HG03571 (cell line): ENCODE measurements at regions not wholly inside any gene's neighbourhood (a gene's known extent, or its start where the extent isn't known, plus 50 kb on each side); places are given as distances from the start of the nearest gene placed in this dataset.

Experiments
- ATAC-seq: cut with Tn5 transposase; IDR thresholded peaks from one replicate; pipeline ENCODE4 v1.9.1; 2021; ENCODE audit not compliant: unreplicated experiment

DNA sequence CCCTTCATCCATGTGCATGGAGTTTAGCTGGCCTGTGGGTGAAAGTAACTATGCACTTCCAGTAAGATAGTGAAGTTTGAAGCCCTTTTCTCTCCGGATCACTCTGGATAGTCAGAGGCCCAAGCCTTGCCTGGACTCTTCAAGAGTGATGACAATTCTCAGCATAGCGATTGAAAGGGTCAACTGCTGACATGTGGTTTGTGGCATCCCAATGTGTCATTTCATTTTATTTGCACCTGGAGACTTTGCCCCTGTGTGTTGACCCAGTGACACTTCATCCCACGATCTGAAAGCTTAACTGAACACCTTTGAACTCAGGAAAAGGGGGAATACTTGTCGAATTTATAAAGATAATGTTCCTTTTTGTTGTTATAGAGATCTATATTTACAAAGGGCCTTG, 711.9 kb upstream of the TMEM132C start:
- ATAC-seq, result no peak

DNA sequence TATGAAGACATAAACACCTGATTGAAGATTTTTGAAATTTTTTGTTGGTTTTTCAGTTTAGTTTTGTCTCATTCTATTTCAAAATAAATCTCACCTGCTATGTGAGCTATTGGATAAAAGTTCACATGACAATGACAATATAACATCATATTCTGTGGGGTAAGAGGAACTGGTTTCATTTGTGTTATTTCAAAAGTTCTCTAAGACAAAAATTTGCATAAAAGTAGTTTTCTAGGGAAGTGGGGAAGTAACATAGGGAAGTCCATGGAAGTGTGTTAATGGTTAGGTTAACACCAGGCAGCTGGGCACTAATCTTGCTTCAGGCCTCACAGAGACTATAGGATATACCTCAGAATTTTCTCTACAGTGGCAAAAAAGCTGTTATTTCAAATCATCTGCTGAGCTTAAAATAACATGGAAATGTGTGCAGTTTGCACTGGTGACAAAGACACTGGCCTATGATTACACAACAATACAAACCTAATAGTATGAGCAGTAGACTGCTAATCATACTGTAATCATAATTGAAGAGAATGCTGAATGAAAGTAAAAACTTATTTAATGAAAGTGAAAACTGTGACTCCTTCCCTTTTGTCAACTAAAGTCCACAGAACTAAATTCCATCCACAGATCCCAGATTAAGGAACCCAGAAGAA, 710.6 kb upstream of the TMEM132C start:
- ATAC-seq, result no peak

DNA sequence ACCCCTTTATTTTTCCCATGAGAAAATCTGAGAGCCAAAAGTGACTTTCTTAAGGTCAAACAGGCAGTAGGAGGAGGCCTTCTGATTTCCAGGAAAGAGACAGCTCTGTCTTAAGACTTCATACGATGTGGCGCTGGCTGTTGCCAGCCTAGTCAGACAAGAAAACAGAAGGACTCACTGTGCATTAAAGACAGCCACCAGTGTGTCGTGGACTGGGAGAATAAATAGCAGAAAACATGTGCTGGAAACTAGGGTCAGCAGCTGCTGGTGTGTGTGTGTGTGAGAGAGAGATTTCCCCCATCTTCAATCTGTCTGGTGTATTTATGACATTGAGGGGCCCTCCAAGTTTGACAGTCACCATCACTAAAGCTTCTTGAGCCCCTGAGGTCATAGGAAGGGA, 708.6 kb upstream of the TMEM132C start:
- no peak for ATAC-seq

DNA sequence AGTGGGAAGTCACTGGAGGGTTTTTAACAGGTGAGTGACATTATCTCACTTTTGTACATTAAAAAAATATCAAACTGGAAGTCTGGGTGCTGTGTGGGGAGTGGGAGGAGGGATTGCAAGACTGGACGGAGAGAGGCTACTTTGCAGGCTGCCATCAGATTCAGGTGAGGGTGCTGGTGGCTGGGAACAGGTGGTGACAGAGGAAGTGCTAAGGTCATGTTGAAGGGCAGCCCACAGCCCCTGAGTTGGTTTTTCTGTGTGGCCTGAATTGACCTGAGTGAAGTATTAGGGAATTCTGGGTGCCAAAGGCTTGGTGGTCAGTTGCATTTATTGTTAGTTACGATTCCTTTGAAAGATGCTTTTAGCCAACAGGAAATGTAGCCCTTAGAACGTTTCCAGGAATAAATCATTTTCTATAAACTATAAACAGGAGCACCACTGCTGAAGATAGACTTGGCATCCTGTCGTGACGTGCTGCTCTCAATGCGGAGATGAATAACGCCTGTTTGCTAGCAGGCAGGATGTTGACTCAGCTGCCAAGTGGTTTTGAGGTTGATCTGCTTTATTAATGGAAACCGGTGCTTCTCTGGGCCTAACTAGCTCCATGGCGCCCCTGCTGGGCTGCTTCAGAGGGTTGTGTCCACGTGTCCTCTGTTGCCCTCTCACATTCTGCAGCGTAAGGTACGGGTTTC, 707.5 kb upstream of the TMEM132C start:
- peak; percentile 60 for ATAC-seq

DNA sequence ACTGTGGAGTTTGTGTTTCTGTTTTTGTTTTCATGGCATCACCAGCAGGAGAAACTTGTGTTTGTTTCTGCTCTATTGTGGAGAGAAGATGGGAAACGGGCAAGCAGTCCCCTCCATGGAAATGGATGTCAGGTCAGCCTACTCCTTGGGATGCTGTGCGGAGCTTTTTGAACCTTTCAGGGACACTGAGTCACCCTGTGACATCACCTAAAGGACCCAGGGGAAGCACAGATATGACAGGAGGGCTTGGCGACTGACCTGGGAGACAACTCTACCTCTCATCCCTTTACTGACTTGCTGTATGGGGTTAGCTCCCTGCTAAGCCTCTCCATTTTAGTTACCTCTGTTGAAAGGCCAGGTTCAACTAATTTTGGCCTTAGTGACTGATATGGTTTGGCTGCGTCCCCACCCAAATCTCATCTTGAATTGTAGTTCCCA, 706.9 kb upstream of the TMEM132C start:
- no peak for ATAC-seq

DNA sequence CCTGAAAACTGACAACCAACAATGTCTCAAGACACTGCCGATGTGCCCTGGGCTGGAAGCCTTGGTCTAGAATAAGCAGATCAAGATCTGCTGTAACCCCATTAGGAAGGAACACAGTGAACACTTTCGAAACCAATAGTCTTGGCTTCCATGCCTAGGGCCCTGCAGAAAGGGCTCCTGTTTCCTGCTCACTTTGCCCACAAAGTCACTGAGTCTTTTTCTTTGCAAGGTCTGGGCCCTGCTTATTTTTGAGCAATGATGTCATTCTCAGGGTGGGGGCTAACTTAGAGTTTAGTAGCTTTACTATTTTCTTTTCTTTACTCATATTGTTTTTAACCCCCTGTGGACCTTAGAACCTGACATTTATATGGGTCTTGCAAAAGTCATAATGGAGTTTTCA, 704.2 kb upstream of the TMEM132C start:
- ATAC-seq, result no peak

DNA sequence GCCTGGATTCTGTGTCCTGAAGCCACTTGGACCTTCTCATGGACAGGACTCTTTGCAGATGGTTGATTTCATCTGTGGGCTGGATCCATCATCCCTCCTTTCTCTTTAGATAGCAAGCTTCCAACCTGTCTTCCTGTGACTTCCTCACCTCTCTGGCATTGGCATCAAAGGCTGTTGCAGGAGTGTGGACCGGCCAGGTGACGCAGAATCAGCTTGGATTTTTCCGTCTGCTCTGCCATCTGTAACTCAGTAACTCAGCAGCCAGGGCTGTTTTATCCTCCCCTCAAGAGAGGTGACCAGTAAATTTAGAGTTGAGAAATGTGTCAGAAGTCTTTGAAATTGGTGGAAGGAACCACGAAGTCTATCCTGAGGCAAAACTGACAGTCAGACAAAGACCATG, 701.7 kb upstream of the TMEM132C start:
- no peak for ATAC-seq

DNA sequence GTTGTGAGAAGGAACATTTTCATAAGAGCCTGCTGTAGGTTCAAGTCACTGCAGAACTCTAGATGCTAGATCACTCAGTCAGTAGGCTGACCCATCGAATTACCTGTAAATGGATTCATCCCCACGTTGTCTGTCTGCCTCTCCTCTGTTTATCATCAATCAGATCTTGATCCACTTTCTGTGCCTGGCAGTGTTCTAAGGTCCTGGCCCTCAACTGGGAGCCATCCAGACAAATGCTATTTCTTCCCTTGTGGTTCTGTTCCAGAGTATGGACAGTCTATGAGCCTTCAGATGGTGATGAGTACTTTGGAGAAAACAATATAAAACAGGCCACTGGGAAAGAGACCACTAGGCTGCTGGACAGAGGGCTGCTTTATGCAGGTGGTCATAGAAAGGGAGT, 699.4 kb upstream of the TMEM132C start:
- ATAC-seq, result no peak

DNA sequence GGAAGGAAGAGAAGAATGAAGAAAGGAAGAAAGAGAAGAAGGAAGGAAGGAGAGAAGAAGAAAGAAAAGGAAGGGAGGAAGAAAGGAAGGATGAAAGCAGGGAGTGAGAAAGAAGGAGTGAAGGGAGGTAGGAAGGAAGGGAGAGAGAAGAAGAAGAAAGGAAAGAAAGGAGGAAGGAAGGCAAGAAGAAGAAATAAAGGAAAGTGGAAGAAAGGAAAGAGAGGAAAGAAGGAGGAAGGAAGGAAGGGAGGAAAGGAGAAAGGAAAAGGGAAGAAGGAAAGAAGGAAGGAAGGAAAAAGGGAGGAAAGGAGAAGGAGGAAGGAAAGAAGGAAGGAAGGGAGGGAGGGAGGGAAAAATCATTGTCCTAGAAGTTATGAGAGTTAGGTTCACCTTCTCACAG, 696.6 kb upstream of the TMEM132C start:
- no peak for ATAC-seq

DNA sequence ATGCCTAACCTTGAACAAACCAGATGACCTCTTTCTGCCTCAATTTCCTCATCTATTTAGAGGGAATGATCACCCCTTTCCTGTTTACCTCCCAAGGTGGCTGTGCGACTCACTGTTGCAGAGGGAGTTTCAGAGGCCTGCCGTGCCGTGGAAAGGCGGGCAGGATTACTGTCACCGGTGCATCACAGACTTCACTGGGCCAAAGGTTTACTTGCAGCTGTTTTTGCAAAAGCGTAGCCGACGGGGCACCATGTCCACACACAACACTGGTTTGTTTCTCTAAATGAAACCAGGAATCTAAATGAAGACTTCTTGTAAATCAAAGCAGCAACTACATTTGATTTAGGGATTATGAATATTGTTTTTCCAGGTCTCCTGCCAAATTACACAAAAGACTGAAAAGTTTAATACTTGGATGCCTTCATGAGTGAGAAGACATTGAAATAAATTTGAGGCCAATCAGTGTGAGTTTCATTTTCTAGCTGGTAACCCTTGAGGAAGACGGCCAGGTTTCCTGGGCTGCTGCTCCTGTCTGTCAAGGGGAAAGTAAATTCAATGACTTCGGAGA, 696.1 kb upstream of the TMEM132C start:
- ATAC-seq, result no peak

DNA sequence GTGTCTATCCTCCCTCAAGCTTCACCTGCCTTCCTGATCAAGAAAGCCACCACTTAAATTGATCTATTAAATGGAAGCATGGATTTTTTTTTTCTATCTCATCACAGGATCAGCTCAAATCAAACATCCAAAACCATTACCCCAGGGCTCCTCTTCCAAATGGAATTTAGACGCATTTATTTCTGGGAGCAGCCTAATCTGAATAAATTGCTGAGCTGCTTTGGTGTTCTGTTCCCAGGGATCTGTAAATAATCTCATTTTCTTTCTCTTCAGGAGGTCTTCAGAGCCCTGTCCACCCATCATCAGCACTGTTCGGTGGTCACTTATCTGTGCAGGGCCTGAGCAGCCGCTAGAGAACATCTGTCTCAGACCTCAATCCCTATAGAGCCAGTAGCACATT, 695.4 kb upstream of the TMEM132C start:
- ATAC-seq, result no peak

DNA sequence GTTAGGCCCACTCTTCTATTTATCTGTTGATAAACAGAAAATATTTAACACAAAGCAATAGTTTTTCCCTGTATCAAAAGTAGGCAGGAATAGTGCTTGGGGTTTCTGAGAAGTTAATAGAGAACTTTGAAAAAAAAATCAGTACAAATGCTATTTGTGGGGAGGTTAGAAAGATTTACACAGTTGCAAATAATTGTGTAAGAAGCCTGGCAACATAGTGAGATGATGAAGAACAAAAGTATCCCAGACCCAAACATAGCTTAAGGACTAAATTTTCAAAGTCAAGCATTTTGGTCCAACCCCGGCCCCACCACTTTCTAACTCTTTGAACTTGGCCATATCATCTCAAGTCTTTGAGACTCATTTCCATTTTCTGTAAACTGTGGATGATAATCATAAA, 687.5 kb upstream of the TMEM132C start:
- no peak for ATAC-seq

DNA sequence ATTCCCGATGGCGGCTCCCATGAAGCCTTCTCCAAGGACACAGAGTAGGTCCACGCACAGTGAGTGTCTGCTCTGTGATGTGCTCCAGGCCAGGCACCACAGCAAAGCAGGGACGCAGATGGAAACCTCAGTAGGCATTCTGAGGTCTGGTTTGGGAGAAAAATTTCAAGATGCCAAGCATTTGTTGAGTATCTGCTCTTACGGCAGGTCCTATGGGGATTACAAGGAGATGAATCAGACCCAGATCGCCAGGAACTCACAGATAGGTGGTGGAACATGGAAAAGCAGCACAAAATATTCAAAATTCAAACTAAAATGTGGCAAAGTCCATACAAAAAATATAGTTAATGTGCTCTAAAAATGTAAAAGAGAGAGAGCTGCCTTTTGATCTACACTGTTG, 684.9 kb upstream of the TMEM132C start:
- no peak for ATAC-seq

DNA sequence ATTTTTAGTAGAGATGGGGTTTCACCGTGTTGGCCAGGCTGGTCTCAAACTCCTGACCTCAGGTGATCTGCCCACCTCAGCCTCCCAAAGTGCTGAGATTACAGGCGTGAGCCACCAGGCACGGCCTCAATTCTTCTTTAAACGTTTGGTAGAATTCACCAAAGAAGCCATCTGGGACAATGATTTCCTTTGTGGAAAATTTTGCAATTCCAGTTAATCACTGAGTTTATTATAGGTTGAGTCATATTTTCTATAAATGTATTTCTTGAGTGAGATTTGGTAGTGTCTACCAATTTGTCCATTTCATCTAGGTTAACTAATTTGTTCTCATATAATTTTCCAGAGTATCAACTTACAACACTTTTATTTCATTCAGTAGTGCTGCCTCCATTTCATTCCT, 683.9 kb upstream of the TMEM132C start:
- no peak for ATAC-seq

DNA sequence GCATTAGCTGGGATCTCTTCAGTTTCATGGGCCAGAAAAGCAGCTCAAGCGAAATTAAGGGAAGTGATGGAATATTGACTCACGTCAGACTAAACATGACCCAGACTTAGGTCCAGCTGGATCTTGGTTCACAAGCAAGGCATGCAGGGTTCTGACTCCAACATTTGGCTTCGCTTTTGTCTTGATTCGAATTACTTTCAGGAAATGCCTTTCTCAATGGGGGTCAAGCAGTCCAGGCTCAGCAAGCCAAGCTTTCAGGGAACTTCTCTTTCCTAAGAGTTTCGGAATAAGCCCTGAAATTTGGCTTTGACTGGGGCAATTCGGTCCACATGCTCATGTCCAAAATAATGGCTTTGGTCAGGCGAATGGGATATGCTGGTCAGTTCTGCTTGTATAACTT, 678.7 kb upstream of the TMEM132C start:
- no peak for ATAC-seq

DNA sequence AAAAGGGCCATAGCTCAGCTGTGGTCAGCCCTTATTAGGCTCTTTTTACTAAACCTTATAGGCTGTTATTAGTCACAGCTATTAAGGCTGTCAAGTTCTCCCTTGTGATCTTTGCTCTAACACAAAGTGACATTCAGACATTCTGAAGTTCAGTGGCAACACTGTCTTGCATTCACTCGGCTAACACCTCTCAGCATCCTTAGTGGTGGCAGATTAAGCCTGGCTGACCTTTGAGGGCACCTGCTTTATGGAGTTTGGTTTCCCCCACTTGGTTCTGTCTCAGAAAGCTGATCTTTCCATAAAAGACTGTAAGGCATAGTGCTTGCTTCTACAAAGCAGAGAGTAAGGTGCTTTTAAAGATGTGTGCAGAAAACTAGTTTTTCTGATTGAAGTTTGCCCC, 677.4 kb upstream of the TMEM132C start:
- no peak for ATAC-seq

DNA sequence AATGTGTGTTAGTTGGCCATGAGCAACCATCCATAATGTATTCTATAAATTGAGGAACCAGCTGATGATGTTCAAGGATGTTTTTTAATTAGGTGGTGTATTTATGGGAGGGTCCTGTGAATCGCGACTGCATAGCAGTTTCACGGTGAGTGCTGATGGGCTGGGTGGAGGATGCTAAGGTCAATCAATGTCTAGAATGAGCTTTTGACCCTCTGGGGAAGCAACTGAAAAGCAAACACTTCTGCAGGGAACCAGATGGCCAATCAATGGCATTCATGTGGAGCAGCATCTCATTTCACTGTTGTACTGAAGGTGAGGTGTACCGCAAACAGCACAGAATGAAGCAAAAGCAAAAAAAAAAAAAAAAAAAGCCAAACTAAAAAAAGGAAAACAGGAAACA, 676.1 kb upstream of the TMEM132C start:
- ATAC-seq, result no peak

DNA sequence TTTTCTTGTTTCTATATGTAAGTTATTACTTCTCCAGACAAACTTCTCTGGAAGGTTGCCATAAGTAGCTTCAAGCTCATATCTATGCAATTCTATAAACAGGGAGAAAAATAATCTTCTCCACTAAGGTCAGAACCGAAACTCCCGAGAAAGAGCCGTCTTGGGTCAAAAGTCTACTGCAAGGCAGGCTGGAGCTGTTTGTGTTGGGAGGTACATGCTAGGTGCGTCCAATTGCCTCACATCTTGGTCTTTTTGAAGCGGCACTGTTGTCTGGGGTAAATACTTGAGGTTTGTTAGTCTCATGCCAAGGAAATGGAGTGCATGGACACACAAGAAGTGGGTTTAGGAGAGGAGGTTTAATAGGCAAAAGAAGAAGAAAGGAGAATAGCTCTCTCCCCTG, 674.7 kb upstream of the TMEM132C start:
- ATAC-seq, result no peak

DNA sequence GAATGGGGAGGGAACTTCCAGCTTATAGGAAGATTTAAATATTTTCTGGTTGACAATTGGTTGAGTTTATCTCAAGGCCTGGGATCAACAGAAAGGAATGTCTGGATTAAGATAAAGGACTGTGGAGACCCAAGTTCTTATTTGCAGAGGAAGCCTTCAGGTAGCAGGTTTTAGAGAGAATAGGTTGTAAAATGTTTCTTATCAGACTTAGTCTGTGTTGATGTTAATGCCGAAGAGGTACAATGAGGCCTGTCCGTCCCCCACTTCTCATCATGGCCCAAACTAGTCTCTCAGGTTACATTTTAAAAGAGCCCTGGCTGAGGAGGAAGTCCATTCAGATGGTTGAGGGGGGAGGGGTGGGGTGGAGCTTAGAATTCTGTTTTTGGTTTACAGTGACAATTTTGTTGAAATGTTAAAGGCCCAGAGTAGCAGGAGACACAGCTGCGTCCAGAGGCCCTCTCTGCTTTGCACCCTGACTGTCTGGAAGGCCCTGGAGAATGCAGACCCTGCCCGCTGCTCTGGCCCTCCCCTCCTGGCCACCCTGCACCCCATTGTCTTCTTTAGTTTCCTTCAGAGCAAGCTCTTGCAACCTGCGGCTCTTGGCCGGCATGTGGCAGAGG, 672.5 kb upstream of the TMEM132C start:
- no peak for ATAC-seq

DNA sequence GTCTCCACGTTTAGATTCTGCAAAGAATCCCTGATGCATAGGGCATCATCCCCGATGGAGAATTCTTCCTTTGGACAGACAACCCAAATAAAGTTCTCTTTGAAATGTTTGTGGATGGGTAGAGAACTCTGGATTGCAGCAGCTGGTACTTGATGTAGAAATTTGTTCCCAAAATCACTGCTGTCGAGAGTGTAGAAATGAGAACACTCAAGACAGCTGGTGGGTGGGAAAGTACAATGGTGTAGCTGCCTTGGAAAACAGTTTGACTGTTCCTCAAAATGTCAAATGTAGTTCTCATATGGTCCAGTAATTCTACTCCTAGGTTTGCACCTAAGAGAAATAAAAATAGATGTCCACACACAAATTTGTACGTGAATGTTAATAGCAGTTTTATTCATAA, 671.5 kb upstream of the TMEM132C start:
- no peak for ATAC-seq

DNA sequence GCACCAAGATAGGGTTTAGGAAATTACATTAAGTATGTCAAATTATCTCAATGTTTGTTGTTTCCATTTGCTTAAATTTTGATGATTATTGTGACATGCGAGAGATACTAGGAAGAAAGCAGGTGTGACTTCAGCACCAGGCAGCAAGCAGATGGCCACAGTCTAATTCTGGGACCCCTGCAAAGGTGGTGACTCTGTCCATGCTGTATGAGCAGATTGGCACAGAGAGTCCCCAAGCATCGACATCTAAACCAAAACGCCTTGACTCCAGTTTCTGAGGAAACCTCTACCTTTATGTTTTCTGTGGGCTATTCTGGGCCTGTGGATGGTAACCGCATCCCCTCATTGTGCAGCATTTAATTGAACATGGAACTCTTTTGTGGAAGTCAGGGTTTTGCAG, 670.1 kb upstream of the TMEM132C start:
- no peak for ATAC-seq

DNA sequence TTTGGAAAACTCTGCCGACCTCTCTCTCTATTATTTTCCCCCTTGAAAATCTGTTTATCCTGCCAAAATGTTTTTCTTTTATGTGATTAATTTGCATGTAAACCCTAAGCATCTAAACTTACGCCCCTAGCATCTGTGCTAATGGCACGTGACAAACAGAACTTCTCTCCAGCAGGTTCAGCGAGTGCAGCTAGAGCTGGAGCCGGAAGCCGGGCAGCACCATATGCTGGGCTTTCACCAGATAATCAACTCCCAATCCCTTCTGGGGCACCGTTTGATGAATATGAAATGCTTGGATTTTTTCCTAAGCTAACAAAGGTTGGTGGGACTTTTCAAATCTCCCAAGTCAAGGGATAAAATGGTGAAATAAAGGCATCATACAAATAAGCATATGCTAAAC, 667.5 kb upstream of the TMEM132C start:
- no peak for ATAC-seq
